Astrocyte of the cerebellum (primary cell): ENCODE measurements at regions not wholly inside any gene's neighbourhood (a gene's known extent, or its start where the extent isn't known, plus 50 kb on each side); places are given as distances from the start of the nearest gene placed in this dataset.

Experiments
- DNase-seq: peaks from one replicate; pipeline ENCODE4 v3.0.0-alpha.2; 2011; ENCODE audit warnings: low read depth
- H3K4me3 ChIP-seq: 2 replicates; pipeline ENCODE4 v1.5.1; 2011; ENCODE audit warnings: mild to moderate bottlenecking, low read depth, low read length, moderate library complexity
- in situ Hi-C: cut with HindIII; loops from 2 replicates; pipeline ENCODE4 v1.10.0; 2017; ENCODE audit warnings: low sequenced_read_pairs
- TF ChIP-seq, protein P1 (sequence below): IDR thresholded peaks from 2 replicates; pipeline ENCODE4 v1.5.1; 2012; ENCODE audit warnings: low read length, low read depth, moderate library complexity, mild to moderate bottlenecking; ENCODE audit errors: missing control alignments

DNA sequence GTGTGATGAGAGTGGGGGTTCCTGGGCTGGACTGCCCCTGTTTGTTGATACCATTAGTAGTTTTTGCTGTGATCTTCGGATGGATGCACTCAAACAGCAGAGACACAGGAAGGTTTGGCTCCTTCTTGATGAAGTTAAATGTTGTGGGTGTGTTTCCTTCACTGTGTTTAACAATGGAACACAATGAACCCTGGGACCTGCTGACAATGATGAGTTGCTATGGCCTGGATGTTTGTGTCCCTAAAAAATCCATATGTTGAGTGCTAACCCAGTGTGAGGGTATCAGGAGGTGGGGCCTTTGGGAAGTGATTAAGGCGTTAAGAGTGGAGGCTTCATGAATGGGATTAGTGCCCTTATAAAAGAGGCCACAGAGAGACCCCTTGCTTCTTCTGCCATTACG is 237.4 kb upstream of the HS6ST1 start:
- TF ChIP-seq, protein P1, sequence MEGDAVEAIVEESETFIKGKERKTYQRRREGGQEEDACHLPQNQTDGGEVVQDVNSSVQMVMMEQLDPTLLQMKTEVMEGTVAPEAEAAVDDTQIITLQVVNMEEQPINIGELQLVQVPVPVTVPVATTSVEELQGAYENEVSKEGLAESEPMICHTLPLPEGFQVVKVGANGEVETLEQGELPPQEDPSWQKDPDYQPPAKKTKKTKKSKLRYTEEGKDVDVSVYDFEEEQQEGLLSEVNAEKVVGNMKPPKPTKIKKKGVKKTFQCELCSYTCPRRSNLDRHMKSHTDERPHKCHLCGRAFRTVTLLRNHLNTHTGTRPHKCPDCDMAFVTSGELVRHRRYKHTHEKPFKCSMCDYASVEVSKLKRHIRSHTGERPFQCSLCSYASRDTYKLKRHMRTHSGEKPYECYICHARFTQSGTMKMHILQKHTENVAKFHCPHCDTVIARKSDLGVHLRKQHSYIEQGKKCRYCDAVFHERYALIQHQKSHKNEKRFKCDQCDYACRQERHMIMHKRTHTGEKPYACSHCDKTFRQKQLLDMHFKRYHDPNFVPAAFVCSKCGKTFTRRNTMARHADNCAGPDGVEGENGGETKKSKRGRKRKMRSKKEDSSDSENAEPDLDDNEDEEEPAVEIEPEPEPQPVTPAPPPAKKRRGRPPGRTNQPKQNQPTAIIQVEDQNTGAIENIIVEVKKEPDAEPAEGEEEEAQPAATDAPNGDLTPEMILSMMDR = no peak
- no peak overlapping the region for H3K4me3 ChIP-seq
- in situ Hi-C loops = no loop called here
- DNase-seq = no peak

DNA sequence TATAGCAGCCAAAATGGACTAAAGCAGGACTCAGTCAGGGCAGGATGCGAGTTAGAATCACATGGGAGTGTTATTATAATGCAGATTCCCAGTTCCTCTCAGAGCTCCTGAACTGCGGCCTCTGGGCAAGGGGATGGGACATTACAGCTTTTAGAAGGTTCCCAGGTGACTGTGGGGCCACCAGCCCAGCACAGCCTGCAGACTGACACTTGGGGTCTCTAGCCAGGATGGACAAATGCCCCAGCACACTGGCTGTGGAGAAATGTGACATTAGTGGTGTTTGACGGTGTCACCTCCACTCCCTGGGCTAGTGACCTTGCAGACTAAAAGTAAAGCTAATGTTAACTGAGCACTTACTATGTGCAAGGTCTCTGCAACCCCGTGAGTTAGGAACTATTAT is 238.0 kb upstream of the HS6ST1 start:
- in situ Hi-C loops = no loop called here
- TF ChIP-seq, protein P1 = no peak
- H3K4me3 ChIP-seq = no peak overlapping the region
- DNase-seq = no peak

- H3K4me3 ChIP-seq = no peak overlapping the region
- in situ Hi-C loops = no loop called here
- no peak for DNase-seq
- TF ChIP-seq, protein P1 = no peak
Measured at GRCh38 chr2:128557069-128557468, 238.4 kb upstream of the HS6ST1 start.

GRCh38 chr2:128557831-128558241 is 239.2 kb upstream of the HS6ST1 start:
- in situ Hi-C loops = no loop called here
- no peak overlapping the region for H3K4me3 ChIP-seq
- DNase-seq = no peak
- TF ChIP-seq, protein P1 = no peak

- in situ Hi-C loops = no loop called here
- DNase-seq = no peak
- TF ChIP-seq, protein P1 = no peak
- H3K4me3 ChIP-seq = no peak overlapping the region
Measured at GRCh38 chr2:128558441-128558840, 239.8 kb upstream of the HS6ST1 start.

- in situ Hi-C loops = no loop called here
- no peak overlapping the region for H3K4me3 ChIP-seq
- DNase-seq = no peak
- TF ChIP-seq, protein P1 = no peak
Measured at GRCh38 chr2:128558895-128559532, 240.3 kb upstream of the HS6ST1 start.
